ENCODE measurements at regions not wholly inside any gene's neighbourhood (a gene's known extent, or its start where the extent isn't known, plus 50 kb on each side); places are given as distances from the start of the nearest gene placed in this dataset.

- in situ Hi-C loops (cut with MboI; ENCODE audit: low sequenced_read_pairs), result no loop called here
Observed at GRCh38 chr5:167780177-167780576, 511.3 kb upstream of the WWC1 start.

- in situ Hi-C loops (cut with MboI; ENCODE audit: low sequenced_read_pairs), result no loop called here
Observed at GRCh38 chr5:167783145-167783817, 508.2 kb upstream of the WWC1 start.

- in situ Hi-C loops (cut with MboI; ENCODE audit: low sequenced_read_pairs), result no loop called here
Observed at GRCh38 chr5:167785106-167785505, 506.3 kb upstream of the WWC1 start.

GRCh38 chr5:167785901-167786300 is 505.5 kb upstream of the WWC1 start:
- in situ Hi-C loops (cut with MboI; ENCODE audit: low sequenced_read_pairs), result no loop called here

- in situ Hi-C loops (cut with MboI; ENCODE audit: low sequenced_read_pairs), result no loop called here
Observed at GRCh38 chr5:167786871-167787578, 504.4 kb upstream of the WWC1 start.

- in situ Hi-C loops (cut with MboI; ENCODE audit: low sequenced_read_pairs), result no loop called here
Observed at GRCh38 chr5:167790045-167790444, 501.4 kb upstream of the WWC1 start.

GRCh38 chr5:167790462-167791260 is 500.8 kb upstream of the WWC1 start:
- in situ Hi-C loops (cut with MboI; ENCODE audit: low sequenced_read_pairs), result no loop called here

- in situ Hi-C loops (cut with MboI; ENCODE audit: low sequenced_read_pairs), result no loop called here
Observed at GRCh38 chr5:167792514-167792913, 498.9 kb upstream of the WWC1 start.

- in situ Hi-C loops (cut with MboI; ENCODE audit: low sequenced_read_pairs), result no loop called here
Observed at GRCh38 chr5:167793700-167794099, 497.7 kb upstream of the WWC1 start.

- in situ Hi-C loops (cut with MboI; ENCODE audit: low sequenced_read_pairs), result no loop called here
Observed at GRCh38 chr5:167794121-167794520, 497.3 kb upstream of the WWC1 start.

GRCh38 chr5:167796672-167797071 is 494.8 kb upstream of the WWC1 start:
- in situ Hi-C loops (cut with MboI; ENCODE audit: low sequenced_read_pairs), result no loop called here

GRCh38 chr5:167797933-167798332 is 493.5 kb upstream of the WWC1 start:
- in situ Hi-C loops (cut with MboI; ENCODE audit: low sequenced_read_pairs), result no loop called here

- in situ Hi-C loops (cut with MboI; ENCODE audit: low sequenced_read_pairs), result no loop called here
Observed at GRCh38 chr5:167798448-167798847, 493.0 kb upstream of the WWC1 start.

GRCh38 chr5:167800427-167800826 is 491.0 kb upstream of the WWC1 start:
- in situ Hi-C loops (cut with MboI; ENCODE audit: low sequenced_read_pairs), result no loop called here

GRCh38 chr5:167801999-167802398 is 489.4 kb upstream of the WWC1 start:
- in situ Hi-C loops (cut with MboI; ENCODE audit: low sequenced_read_pairs), result no loop called here

- in situ Hi-C loops (cut with MboI; ENCODE audit: low sequenced_read_pairs), result no loop called here
Observed at GRCh38 chr5:167802755-167803431, 488.6 kb upstream of the WWC1 start.

- in situ Hi-C loops (cut with MboI; ENCODE audit: low sequenced_read_pairs), result no loop called here
Observed at GRCh38 chr5:167804512-167805220, 486.8 kb upstream of the WWC1 start.

- in situ Hi-C loops (cut with MboI; ENCODE audit: low sequenced_read_pairs), result no loop called here
Observed at GRCh38 chr5:167810573-167810972, 480.9 kb upstream of the WWC1 start.

- in situ Hi-C loops (cut with MboI; ENCODE audit: low sequenced_read_pairs), result no loop called here
Observed at GRCh38 chr5:167812871-167813270, 478.6 kb upstream of the WWC1 start.

GRCh38 chr5:167813389-167813788 is 478.1 kb upstream of the WWC1 start:
- in situ Hi-C loops (cut with MboI; ENCODE audit: low sequenced_read_pairs), result no loop called here

- in situ Hi-C loops (cut with MboI; ENCODE audit: low sequenced_read_pairs), result no loop called here
Observed at GRCh38 chr5:167814040-167814439, 477.4 kb upstream of the WWC1 start.
